GM19328 (cell line): ENCODE measurements at regions not wholly inside any gene's neighbourhood (a gene's known extent, or its start where the extent isn't known, plus 50 kb on each side); places are given as distances from the start of the nearest gene placed in this dataset.
"Not testable (repeated sequence)": the region's sequence is repeated elsewhere in the genome, so short reads cannot be mapped to it uniquely, and the experiment has no call there.

ENCODE experiments used
- ATAC-seq: cut with Tn5 transposase; IDR thresholded peaks from one replicate; pipeline ENCODE4 v1.9.1; 2021; ENCODE audit warnings: mild to moderate bottlenecking, moderate library complexity; ENCODE audit not compliant: unreplicated experiment

DNA sequence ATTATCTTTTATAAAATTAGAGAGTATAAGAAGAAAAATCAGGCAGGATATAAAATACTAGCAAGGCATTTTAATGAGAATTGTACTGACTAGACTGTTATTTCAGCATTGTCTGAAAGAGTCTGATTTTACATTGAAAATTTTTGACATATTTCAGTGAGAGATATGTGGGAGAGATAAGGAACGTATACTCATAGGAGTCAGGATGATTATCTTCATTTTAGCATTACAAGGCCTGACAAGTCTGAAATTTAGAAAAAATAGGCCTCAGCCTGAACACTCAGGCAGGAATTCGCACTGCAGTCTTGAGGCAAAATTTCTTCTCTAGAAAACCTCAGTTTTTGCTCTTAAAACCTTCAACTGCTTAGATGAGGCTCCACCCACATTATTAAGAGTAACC, 386.0 kb downstream of the HGF start:
- no peak for ATAC-seq

GRCh38 chr7:81374641-81375040, 395.2 kb downstream of the HGF start:
- not testable (repeated sequence) for ATAC-seq

DNA sequence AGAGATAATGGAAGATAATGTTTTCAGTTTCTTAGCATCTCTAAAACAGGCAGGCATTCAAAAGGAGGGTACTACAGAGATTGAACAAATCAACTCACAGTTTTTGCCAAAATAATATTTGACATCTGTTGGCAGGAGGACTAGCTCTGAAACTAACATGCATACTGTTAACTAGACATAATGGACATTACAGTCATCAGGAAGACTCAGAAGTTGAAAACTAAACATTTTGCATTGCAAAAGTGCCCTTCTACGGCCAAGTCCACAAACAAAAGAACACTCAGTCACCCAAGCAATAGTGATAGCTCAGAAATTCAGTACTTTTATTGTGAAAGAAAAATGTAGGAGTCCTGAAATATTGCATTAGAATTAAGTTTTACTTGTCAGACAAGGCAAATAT, 399.0 kb downstream of the HGF start:
- no peak for ATAC-seq

DNA sequence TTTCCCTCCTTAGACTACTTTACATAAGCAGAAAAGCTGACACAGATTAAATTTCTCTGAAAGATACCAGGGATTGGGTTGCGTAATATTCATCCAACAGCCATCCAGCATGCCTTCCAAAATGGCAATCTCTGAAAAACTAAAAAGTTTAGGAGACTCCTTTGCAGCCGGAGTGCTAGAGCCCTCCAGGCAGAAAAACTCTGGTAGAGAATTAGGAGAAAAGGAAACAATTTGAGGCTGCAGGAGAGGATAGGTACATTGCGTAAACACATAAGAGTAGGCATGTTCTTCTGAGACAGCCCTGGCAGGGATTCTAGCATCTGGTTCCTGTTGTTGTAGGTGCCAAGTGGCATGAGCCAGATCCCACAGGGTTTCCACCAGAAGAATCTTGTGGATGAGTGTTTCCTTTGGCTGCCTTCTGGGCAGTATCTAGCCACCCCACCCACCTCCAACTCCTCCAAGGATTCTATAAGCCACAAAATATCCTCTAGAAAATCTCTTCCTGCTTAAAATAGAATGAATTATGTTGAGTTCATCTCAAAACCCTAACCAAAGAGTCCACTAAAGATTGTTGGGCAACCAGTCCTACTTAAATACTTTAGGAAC, 402.4 kb downstream of the HGF start:
- ATAC-seq = no peak

DNA sequence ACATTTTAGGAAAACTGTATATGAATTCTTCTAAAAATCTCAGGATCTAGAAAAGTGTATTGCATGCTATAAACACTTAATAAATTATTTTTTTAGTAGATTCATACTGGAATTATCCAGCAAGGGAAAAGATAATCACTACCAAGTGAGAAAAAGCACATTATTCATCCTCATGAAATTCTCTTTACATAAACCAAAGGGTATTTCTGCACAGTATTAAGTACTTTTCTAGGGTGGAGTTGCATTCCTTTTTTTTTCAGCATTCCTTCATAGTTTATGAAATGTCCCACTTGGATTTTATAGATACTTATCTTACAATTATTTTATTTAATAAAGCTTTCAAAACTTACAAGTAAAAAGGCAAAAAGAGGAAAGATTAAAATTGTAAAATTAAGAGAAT, 403.3 kb downstream of the HGF start:
- ATAC-seq = no peak

GRCh38 chr7:81361769-81362312, 408.0 kb downstream of the HGF start:
- ATAC-seq = no peak

DNA sequence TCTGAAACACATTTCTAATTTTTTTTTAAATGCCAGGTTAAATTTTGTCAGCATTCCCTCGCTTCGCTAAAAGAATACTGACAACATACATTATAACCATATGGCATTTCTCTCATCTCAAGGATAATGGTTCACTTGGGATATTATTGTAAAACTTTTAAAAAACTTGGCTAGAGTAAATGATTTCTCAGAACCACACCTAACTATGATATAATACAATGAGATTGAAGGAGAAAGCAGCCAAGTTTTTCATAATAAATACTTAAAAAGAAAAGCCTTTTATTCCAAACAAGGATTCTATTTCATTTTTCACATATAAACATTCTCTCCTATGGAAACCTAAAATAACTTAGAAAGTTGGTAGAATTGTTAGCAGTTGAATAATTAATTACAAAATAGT, 413.9 kb downstream of the HGF start:
- ATAC-seq = no peak

GRCh38 chr7:81349044-81349443, 420.8 kb downstream of the HGF start:
- ATAC-seq = no peak

GRCh38 chr7:81339946-81340345, 421.1 kb upstream of the SEMA3C start:
- no peak for ATAC-seq

DNA sequence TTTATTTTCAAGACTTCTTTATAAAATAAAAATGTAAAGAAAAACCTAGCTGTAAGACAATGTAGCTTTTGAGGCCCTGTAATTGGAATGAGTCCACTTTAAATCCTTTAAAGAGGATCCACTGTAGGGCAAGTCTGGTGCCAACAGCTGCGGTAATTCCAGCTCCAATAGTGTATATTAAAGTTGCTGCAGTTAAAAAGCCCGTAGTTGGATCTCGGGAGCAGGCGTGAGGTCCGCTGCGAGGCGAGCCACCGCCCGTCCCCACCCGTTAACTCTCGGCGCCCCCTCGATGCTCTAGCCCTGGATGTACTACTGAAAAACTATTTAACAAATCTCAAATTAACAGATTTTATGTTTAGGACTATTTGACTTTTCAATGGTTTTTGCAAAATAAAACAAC, 414.7 kb upstream of the SEMA3C start:
- no peak for ATAC-seq

- no peak for ATAC-seq
These were observed 414.2 kb upstream of the SEMA3C start for GRCh38 chr7:81333004-81333403.

DNA sequence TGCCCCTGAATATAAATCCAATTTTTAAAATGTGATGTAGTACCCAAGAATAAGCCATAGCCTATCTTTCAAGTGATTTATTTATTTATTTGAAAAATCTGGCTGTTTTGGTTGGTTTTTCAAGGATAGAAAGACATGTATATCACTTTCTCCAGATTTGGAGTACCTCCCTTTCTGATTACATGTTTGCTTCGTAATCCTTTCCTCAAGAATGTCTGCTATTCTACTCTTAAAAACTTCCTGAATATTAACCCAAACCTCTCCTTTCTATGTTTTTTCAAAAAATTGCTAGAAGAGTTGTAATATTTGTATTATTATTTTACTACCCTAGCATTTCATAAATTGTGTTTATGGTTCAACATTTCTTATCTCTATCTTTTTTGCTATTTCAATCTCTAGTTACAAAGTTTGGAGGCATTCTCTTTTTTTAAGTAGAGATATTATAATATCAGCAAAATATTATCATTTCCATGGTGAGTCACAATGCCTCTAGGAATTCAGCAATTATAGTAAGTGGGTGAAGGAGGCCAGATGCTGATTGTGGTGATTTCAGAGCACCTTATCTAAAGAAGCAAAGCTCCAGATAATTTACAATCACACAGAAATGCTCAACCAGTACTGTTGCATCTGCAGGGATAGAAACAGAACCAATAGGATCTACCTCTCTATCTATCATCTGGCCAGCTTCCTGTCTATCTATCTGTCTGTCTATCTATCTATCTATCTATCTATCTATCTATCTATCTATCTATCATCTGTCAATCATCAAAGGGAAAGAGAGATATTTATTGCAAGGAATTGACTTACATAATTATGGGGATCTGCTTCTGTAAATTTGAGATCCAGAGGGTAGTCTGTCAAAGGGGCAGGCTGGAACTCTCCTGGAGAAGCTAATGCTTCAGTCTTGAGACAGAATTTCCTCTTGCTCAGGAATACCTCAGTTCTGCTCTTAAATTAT, 412.5 kb upstream of the SEMA3C start:
- no peak for ATAC-seq

DNA sequence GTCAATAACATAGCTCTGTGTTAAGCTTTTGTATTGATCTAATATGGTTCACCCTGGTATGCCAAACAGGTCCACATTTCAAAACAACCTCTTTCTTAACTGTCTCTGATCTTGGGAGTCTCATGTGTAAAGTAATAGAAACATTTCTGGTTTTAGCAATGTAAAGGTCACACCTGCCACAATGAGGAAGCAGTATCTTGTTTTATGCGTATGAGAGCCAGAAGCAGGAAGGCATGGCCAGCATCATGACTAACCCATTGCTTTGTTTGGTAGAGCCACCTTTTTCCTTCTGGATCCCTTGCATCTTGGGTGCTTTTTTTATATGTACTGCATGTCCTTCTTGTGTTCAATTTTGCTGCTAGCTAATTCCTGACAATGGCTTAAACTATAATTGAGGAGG, 411.3 kb upstream of the SEMA3C start:
- ATAC-seq = no peak

DNA sequence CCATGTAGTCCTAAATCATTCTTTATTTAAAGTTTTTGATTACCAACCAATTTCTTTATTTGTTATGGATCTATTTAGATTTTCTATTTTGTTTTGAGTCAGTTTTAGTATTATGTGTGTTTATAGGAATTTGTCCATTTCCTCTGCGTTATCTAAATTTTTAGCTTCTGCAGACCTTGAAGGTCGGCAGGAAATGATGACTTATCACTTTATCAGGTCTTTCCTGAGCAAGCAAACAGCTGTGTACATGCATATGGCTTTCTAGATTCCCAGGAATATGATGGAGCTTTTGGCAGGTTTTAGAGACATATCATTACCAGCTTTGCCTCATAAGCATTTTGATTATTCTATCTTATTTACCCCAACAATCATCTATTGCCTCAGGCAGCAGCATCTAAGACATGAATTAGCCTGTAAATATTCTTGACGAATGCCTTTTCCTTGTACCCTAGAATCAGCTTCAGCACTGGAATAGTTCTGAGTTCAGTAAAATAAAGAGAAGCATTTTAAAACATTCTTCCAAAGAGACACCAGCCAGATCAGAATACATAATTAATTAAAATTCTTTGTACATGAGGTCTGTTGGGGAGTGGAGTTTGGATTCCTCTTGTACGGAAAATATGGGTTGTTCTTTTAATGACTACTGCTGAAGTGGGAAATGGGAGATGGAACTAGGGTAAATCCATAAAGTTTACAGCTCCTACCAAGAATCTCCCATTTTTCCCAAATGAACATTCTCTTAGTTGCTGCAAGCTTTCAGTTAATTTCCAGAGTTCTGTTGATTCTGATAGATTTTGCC, 408.8 kb upstream of the SEMA3C start:
- ATAC-seq = no peak

DNA sequence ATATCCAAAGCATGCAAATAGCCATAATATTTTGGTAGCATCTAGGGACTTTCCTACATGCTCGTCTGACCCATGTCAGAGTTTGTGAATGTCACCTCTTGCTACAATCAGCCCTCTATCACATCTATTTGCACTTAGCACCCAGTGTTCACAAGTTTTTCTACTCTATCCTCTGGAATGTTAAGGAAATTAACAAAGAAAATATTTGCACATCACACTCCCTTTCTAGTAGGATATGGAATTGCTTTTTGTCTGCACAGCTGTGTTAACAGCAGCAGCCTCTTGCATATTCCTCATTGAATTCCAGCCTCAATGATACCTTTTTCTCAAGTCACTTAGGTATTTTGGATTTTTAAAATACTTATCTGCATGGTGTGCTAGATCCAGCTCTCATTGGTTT, 403.1 kb upstream of the SEMA3C start:
- ATAC-seq = no peak

- no peak for ATAC-seq
These were observed 398.9 kb upstream of the SEMA3C start for GRCh38 chr7:81317741-81318140.

DNA sequence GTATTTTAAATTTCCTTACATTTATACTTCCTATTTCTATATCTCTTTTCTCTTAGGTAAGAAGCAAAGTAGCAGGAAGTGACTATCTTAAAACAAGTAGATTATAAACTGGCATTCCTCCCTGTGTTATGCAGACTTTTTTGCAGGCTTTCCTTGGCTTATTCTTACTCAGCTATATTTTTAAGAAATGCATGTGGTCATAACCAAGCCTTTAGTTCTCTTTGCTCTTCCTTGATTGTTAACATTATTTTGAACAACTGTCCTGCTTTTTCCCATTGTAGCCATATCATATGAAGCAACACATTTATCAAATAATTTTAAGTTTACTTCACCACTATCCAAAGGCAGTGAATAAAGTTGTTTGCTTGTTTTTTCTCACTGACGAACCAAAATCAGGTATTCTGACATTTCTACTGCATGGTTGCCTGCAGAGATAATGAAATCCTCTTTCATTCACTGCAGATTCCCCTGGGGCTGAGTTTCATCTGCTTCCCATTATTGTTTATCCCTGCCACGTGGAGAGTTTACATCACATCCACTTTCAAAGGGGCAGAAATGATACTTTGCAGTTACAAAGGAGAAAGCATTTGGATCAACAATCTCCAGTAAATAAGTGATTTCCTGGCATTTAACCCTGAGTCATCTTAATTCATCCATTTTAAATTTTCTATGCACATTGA, 389.9 kb upstream of the SEMA3C start:
- ATAC-seq = no peak

DNA sequence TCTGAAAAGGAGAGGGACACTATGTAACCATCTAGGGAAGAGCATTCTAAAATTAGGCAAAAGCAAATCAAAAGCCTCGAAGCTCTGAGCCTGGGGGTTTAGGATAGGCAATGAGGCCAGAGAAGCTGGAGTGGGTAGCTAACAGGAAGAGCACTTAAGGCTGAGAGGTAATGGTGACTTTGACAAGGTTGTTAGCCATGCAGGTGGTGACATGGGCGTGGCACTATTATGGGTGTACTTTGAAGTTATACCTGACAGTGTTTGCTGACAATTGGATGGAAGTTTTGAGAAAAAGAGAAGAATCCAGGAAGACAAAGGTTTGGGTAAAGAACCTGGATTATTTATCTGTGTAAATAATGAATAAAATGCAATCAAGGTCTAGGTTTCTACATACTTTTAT, 383.0 kb upstream of the SEMA3C start:
- ATAC-seq = no peak

GRCh38 chr7:81300753-81301152, 381.9 kb upstream of the SEMA3C start:
- no peak for ATAC-seq

DNA sequence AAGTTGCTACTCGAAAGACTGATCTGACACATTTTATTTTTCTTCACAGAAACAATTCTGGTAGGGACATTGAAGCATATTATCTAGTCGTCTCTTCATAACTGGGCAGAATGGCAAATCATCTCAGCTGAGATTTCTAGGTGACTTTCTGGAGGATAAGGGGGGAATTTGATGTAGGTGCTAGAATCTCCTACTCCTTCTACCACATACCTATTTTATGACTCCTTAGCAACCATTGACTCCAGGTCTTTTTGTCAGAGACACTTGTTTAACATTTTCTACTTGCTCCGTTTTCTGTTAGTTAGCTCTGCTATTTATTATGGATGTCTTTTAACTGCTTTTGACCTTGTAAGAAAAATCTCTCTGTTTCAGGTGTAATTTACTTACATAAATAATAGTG, 380.9 kb upstream of the SEMA3C start:
- ATAC-seq = no peak
